CD4-positive, alpha-beta memory T cell (primary cell): ENCODE measurements at regions not wholly inside any gene's neighbourhood (a gene's known extent, or its start where the extent isn't known, plus 50 kb on each side); places are given as distances from the start of the nearest gene placed in this dataset.

Experiments
- CTCF ChIA-PET: fragments of 350-600 bp; sonication (Branson Sonifier 250); formaldehyde crosslinking; loops from one replicate; lab custom pipeline; 2021; ENCODE audit warnings: inconsistent platforms; ENCODE audit not compliant: partially characterized antibody; lab: Charles Lee
- POLR2A ChIA-PET: fragments of 350-600 bp; sonication (Branson Sonifier 250); formaldehyde crosslinking; loops from one replicate; lab custom pipeline; 2021; ENCODE audit not compliant: partially characterized antibody; lab: Charles Lee
- DNase-seq, 5 donors: peaks; one replicate each; pipeline versions ENCODE4 v3.0.0 to v3.0.0-alpha.2; 2020 to 2022; ENCODE audit warnings: mixed read lengths in 1 of 5
- H3K27ac ChIP-seq: one replicate; pipeline ENCODE4 v1.7.0; 2013; ENCODE audit warnings: low read depth, low read length
- H3K27me3 ChIP-seq: 2 replicates; pipeline ENCODE4 v1.7.0; 2013; ENCODE audit warnings: mild to moderate bottlenecking, low read length, moderate library complexity; ENCODE audit not compliant: insufficient read depth
- H3K36me3 ChIP-seq: 2 replicates; pipeline ENCODE4 v1.7.0; 2013; ENCODE audit warnings: mild to moderate bottlenecking, low read length, moderate library complexity; ENCODE audit not compliant: insufficient read depth
- H3K4me1 ChIP-seq: 2 replicates; pipeline ENCODE4 v1.7.0; 2013; ENCODE audit warnings: mild to moderate bottlenecking, low read length, moderate library complexity; ENCODE audit not compliant: insufficient read depth
- H3K4me3 ChIP-seq, 2 donors: one replicate each; pipeline ENCODE4 v1.7.0; 2013; ENCODE audit warnings: low read length in 2 of 2, mild to moderate bottlenecking in 1 of 2
- H3K9me3 ChIP-seq, 2 donors: one replicate each; pipeline ENCODE4 v1.7.0; 2013; ENCODE audit warnings: low read length in 2 of 2, control low read depth in 1 of 2; ENCODE audit not compliant: control insufficient read depth in 1 of 2
- H3K27ac Mint-ChIP-seq, 7 donors: one replicate each; pipeline ENCODE4 v1.8.0; 2020 to 2021; ENCODE audit warnings: mixed read lengths in 7 of 7, mild to moderate bottlenecking in 6 of 7, inconsistent platforms in 3 of 7, moderate library complexity in 3 of 7
- H3K27me3 Mint-ChIP-seq, 2 donors: one replicate each; pipeline ENCODE4 v1.8.0; 2020 to 2021; ENCODE audit warnings: mixed read lengths in 2 of 2
- H3K36me3 Mint-ChIP-seq, 2 donors: one replicate each; pipeline ENCODE4 v1.8.0; 2020 to 2021; ENCODE audit warnings: mixed read lengths in 2 of 2, inconsistent platforms in 1 of 2, mild to moderate bottlenecking in 1 of 2
- H3K4me1 Mint-ChIP-seq, 4 donors: one replicate each; pipeline ENCODE4 v1.8.0; 2020 to 2021; ENCODE audit warnings: mixed read lengths in 4 of 4, mild to moderate bottlenecking in 1 of 4
- H3K4me3 Mint-ChIP-seq, 8 donors: one replicate each; pipeline ENCODE4 v1.8.0; 2020 to 2021; ENCODE audit warnings: mixed read lengths in 8 of 8, mild to moderate bottlenecking in 7 of 8, moderate library complexity in 6 of 8, inconsistent platforms in 3 of 8
- H3K9me3 Mint-ChIP-seq, 8 donors: one replicate each; pipeline ENCODE4 v1.8.0; 2020 to 2021; ENCODE audit warnings: mixed read lengths in 8 of 8, mild to moderate bottlenecking in 5 of 8, inconsistent platforms in 3 of 8, moderate library complexity in 1 of 8
- intact Hi-C: fragments of 100-400 bp; cut with micrococcal nuclease; formaldehyde crosslinking; loops from one replicate; pipeline ENCODE4 v1.15.1; 2023

DNA sequence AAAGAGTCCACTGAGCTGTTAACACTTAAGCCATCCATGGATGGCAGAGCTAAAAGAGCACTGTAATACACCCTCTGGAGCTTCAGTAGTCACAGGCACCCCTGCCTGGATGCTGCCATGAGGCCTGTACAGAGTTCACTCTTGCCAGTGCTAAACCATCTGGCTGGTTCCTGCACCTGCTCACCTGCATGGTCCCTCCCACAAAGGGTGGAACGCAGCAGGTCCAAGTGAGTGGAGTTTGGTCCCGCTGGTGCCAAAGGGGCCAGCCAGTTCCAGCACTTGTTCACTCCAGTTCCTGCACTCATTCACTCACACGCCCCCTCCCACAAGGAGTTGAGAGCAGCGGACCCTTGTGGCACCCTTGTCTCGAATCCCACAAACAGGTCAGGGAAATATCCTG lies 503.5 kb downstream of the HACE1 start:
- DNase-seq, result no peak
- no peaks in the 10 kb centered on the region for H3K4me1 Mint-ChIP-seq
- no peaks in the 10 kb centered on the region for H3K36me3 ChIP-seq
- H3K27ac Mint-ChIP-seq, result no peak overlapping the region
- H3K4me3 Mint-ChIP-seq, result no peak overlapping the region
- no peaks in the 10 kb centered on the region for H3K4me1 ChIP-seq
- peaks cover 0 to 2% of the 10 kb centered on the region in 2 donors for H3K27me3 Mint-ChIP-seq
- intact Hi-C loops, result no loop called here
- ChIA-PET POLR2A (no interaction called here), CTCF (no interaction called here)
- no peaks in the 10 kb centered on the region for H3K27me3 ChIP-seq
- H3K9me3 ChIP-seq, result no peaks in the 10 kb centered on the region
- H3K27ac ChIP-seq, result no peak overlapping the region
- no peak overlapping the region for H3K4me3 ChIP-seq
- H3K9me3 Mint-ChIP-seq, result peaks cover 0 to 6% (median 2%) of the 10 kb centered on the region in 8 donors
- no peaks in the 10 kb centered on the region for H3K36me3 Mint-ChIP-seq

- no peak overlapping the region for H3K27ac ChIP-seq
- H3K4me1 ChIP-seq, result no peaks in the 10 kb centered on the region
- POLR2A ChIA-PET, result no interaction called here
- Mint-ChIP-seq H3K4me3 (no peak overlapping the region), H3K27ac (no peak overlapping the region), H3K9me3 (peaks cover 0 to 12% (median 6%) of the 10 kb centered on the region in 8 donors), H3K27me3 (no peaks in the 10 kb centered on the region), H3K4me1 (no peaks in the 10 kb centered on the region), H3K36me3 (no peaks in the 10 kb centered on the region)
- intact Hi-C loops, result no loop called here
- CTCF ChIA-PET, result no interaction called here
- H3K27me3 ChIP-seq, result no peaks in the 10 kb centered on the region
- H3K4me3 ChIP-seq, result no peak overlapping the region
- H3K9me3 ChIP-seq, result peaks cover 0 to 5% of the 10 kb centered on the region in 2 donors
- no peaks in the 10 kb centered on the region for H3K36me3 ChIP-seq
- DNase-seq, result no peak
Observed at GRCh38 chr6:104349191-104349590, 510.5 kb downstream of the HACE1 start.

DNA sequence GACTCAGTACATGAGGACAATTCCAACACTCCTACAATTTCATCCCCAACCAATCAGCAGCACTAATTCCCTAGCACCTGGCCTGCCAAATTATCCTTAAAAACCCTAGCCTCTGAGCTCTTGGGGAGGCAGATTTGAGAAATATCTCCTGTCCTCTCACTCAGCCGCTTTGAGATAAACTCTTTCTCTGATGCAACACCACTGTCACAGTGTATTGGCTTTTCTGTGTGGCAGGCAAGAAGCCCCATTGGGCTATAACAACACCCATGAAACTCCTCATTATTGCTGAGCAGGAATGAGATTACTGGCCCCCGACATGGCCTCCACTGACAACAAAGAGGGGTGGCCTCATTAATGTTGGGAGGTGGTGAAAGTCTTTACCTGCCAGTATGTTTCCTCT lies 515.5 kb downstream of the HACE1 start:
- no peak for DNase-seq
- no peak overlapping the region for H3K4me3 ChIP-seq
- no peaks in the 10 kb centered on the region for H3K4me1 ChIP-seq
- no peaks in the 10 kb centered on the region for H3K36me3 Mint-ChIP-seq
- no peaks in the 10 kb centered on the region for H3K36me3 ChIP-seq
- H3K27me3 ChIP-seq, result no peaks in the 10 kb centered on the region
- ChIA-PET CTCF (no interaction called here), POLR2A (no interaction called here)
- peaks cover 0 to 20% (median 9%) of the 10 kb centered on the region in 8 donors for H3K9me3 Mint-ChIP-seq
- H3K27ac Mint-ChIP-seq, result no peak overlapping the region
- H3K9me3 ChIP-seq, result peaks cover 0 to 5% of the 10 kb centered on the region in 2 donors
- H3K27ac ChIP-seq, result no peak overlapping the region
- H3K4me1 Mint-ChIP-seq, result no peaks in the 10 kb centered on the region
- no peaks in the 10 kb centered on the region for H3K27me3 Mint-ChIP-seq
- intact Hi-C loops, result no loop called here
- no peak overlapping the region for H3K4me3 Mint-ChIP-seq

- no peak for DNase-seq
- ChIA-PET CTCF (no interaction called here), POLR2A (no interaction called here)
- Mint-ChIP-seq H3K4me3 (no peak overlapping the region), H3K36me3 (no peaks in the 10 kb centered on the region), H3K9me3 (no peaks in the 10 kb centered on the region), H3K27me3 (no peaks in the 10 kb centered on the region), H3K27ac (no peak overlapping the region), H3K4me1 (no peaks in the 10 kb centered on the region)
- intact Hi-C loops, result no loop called here
- no peaks in the 10 kb centered on the region for H3K27me3 ChIP-seq
- H3K4me1 ChIP-seq, result no peaks in the 10 kb centered on the region
- H3K36me3 ChIP-seq, result no peaks in the 10 kb centered on the region
- no peak overlapping the region for H3K27ac ChIP-seq
- H3K4me3 ChIP-seq, result no peak overlapping the region
- no peaks in the 10 kb centered on the region for H3K9me3 ChIP-seq
Observed at GRCh38 chr6:104332364-104332763, 527.4 kb downstream of the HACE1 start.

DNA sequence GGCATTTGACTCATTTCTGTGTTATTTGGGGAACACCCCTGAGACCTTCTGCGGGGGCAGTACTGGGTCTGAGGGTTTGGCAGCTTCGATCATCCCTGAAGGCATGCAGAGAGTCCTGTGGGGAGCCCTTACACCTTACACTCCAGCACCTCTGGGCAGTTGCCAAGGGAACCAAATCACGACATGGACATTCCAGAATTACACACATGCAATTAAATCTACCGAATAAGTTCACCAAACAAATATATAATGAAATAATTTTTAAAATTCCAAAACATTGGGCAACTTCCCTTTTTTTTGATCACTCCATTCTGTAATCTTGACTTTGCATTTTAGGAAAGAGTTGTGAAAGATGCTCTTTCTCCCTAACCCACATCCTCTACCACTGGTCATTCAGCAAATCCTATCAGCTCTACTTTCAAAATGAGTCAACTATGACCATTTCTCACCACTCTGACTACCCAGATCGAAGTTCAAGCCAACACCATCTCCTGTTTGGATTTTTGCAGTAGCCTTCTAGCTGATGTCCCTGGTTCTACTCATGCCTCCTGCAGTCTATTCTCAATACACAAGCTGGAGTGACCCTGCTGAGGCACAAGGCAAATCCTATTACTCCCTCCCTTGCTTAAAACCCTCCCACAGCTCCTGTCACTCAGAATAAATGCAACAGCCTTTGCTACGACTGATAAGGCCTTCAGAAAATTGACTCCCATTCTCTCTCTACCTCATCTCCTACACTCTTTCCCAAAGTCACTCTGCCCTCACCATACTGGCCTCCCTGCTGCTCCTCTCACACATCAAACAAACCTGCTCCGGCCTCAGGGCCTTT lies 533.3 kb downstream of the HACE1 start:
- POLR2A ChIA-PET, result no interaction called here
- H3K27me3 Mint-ChIP-seq, result peaks cover 0 to 4% of the 10 kb centered on the region in 2 donors
- no peak for DNase-seq

DNA sequence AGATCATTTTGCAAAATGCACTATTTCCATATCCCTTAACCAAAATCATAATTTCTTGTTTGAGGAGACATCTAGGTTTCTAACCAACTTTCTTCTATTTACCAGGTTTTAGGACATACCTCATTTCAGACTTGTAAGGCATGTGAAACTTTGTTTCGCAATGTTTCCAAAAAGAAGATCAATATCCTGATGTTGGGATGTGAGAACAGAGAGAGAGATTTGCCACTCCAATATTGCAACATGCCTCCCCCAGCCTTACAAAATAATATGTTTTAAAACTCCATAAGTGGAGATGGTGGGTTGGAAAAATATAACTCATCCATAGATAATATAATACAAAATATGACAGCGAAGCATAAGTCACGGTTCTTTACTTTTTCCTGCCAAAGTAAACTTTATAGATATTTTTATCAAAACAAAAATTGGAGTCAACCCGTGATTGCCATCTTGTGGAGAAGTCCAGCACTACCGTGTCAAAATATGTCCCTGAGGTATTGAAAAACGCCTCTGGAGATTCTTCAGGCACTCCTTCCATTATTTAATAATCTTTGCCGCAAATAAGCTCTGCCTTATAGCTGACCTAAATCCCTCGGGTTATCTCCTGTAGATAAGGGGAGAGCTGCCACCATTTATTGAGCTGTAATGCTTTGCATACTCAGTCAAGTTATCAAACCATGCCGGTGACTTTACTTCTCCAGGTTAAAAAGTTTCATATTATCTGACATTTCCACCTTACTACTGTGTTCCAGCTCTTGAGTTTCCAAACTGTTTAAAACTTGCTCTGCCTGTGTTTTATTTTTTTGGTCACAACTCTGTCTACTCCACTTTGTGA lies 534.2 kb downstream of the HACE1 start:
- Mint-ChIP-seq H3K4me3 (no peak overlapping the region), H3K4me1 (no peaks in the 10 kb centered on the region), H3K27me3 (peaks cover 0 to 4% of the 10 kb centered on the region in 2 donors), H3K36me3 (no peaks in the 10 kb centered on the region), H3K27ac (no peak overlapping the region), H3K9me3 (no peaks in the 10 kb centered on the region)
- Histone ChIP-seq H3K9me3 (no peaks in the 10 kb centered on the region), H3K36me3 (no peaks in the 10 kb centered on the region), H3K4me3 (no peak overlapping the region), H3K4me1 (no peaks in the 10 kb centered on the region), H3K27ac (no peak overlapping the region), H3K27me3 (no peaks in the 10 kb centered on the region)
- ChIA-PET CTCF (interaction anchor here (1.3 to 1.5 kb wide), 2 partner anchors 12 to 27 kb away, joined by 4 read pairs; no protein-coding TSS in a partner anchor), POLR2A (no interaction called here)
- no peak for DNase-seq
- intact Hi-C loops, result no loop called here

More for the DNA sequence above, 533.3 kb downstream of the HACE1 start:
- no peak overlapping the region for H3K4me3 ChIP-seq
- Mint-ChIP-seq H3K4me3 (no peak overlapping the region), H3K36me3 (no peaks in the 10 kb centered on the region), H3K4me1 (no peaks in the 10 kb centered on the region), H3K9me3 (no peaks in the 10 kb centered on the region), H3K27ac (no peak overlapping the region)
- H3K4me1 ChIP-seq, result no peaks in the 10 kb centered on the region
- no peaks in the 10 kb centered on the region for H3K36me3 ChIP-seq
- no peaks in the 10 kb centered on the region for H3K9me3 ChIP-seq
- intact Hi-C loops, result no loop called here
- CTCF ChIA-PET, result interaction anchor here (1.3 to 1.5 kb wide), 2 partner anchors 13 to 26 kb away, joined by 4 read pairs; no protein-coding TSS in a partner anchor
- H3K27me3 ChIP-seq, result no peaks in the 10 kb centered on the region
- no peak overlapping the region for H3K27ac ChIP-seq

GRCh38 chr6:104324301-104324700 lies 535.4 kb downstream of the HACE1 start:
- no peaks in the 10 kb centered on the region for H3K36me3 Mint-ChIP-seq
- H3K27ac ChIP-seq, result no peak overlapping the region
- no peak overlapping the region for H3K4me3 ChIP-seq
- H3K4me1 Mint-ChIP-seq, result no peaks in the 10 kb centered on the region
- no peak for DNase-seq
- H3K9me3 Mint-ChIP-seq, result no peaks in the 10 kb centered on the region
- no peaks in the 10 kb centered on the region for H3K9me3 ChIP-seq
- no peak overlapping the region for H3K27ac Mint-ChIP-seq
- POLR2A ChIA-PET, result no interaction called here
- intact Hi-C loops, result no loop called here
- no peaks in the 10 kb centered on the region for H3K27me3 ChIP-seq
- H3K4me1 ChIP-seq, result no peaks in the 10 kb centered on the region
- H3K27me3 Mint-ChIP-seq, result peaks cover 0 to 4% of the 10 kb centered on the region in 2 donors
- no peaks in the 10 kb centered on the region for H3K36me3 ChIP-seq
- no peak overlapping the region for H3K4me3 Mint-ChIP-seq
- CTCF ChIA-PET, result interaction anchor here (1.2 kb wide), 1 partner anchor 9 kb away, joined by 4 read pairs; no protein-coding TSS in a partner anchor
